Caco-2 (cell line): ENCODE measurements at regions not wholly inside any gene's neighbourhood (a gene's known extent, or its start where the extent isn't known, plus 50 kb on each side); places are given as distances from the start of the nearest gene placed in this dataset.

Experiments
- BruUV-seq: library from RNA; stranded (reverse); fragments of 400-500 nt; replicated peaks from 2 replicates; lab custom pipeline; 2021; lab: Mats Ljungman, UMichigan
- CTCF ChIA-PET: fragments of 300-600 bp; sonication (Branson Sonifier 250); formaldehyde crosslinking; loops from one replicate; lab custom pipeline; 2022; ENCODE audit warnings: antibody characterized with exemption; lab: Charles Lee
- POLR2A ChIA-PET: fragments of 300-600 bp; sonication (Branson Sonifier 250); formaldehyde crosslinking; loops from one replicate; lab custom pipeline; 2022; ENCODE audit warnings: antibody characterized with exemption; lab: Charles Lee
- DNase-seq, 2 experiments: peaks; one replicate each; pipeline versions ENCODE4 v3.0.0 to v3.0.0-alpha.2; 2020 to 2022
- H3K27me3 ChIP-seq: replicated peaks from 2 replicates; pipeline ENCODE4 v1.6.0; 2011; ENCODE audit warnings: low read length; ENCODE audit not compliant: control insufficient read depth, insufficient read depth
- H3K36me3 ChIP-seq: 2 replicates; pipeline ENCODE4 v1.5.1; 2011; ENCODE audit warnings: low read length; ENCODE audit not compliant: control insufficient read depth, insufficient read depth
- H3K4me1 ChIP-seq: fragments of 250-450 bp; sonication (Bioruptor Pico); 2 replicates; pipeline ENCODE4 v1.5.1; 2020; ENCODE audit warnings: mild to moderate bottlenecking
- H3K4me3 ChIP-seq: 2 replicates; pipeline ENCODE4 v1.5.1; 2011; ENCODE audit warnings: low read depth, mild to moderate bottlenecking, control low read depth, low read length
- H3K9me3 ChIP-seq: fragments of 250-450 bp; sonication (Bioruptor Pico); 2 replicates; pipeline ENCODE4 v1.5.1; 2020; ENCODE audit warnings: mild to moderate bottlenecking, moderate library complexity
- H3K27ac Mint-ChIP-seq: one replicate; pipeline ENCODE4 v1.8.0; 2022; ENCODE audit warnings: mixed read lengths; ENCODE audit not compliant: unreplicated experiment
- H3K27me3 Mint-ChIP-seq: one replicate; pipeline ENCODE4 v1.8.0; 2022; ENCODE audit warnings: mixed read lengths; ENCODE audit not compliant: insufficient read depth, unreplicated experiment
- H3K36me3 Mint-ChIP-seq: one replicate; pipeline ENCODE4 v1.8.0; 2022; ENCODE audit warnings: mild to moderate bottlenecking, mixed read lengths; ENCODE audit not compliant: insufficient read depth, unreplicated experiment
- H3K4me1 Mint-ChIP-seq: one replicate; pipeline ENCODE4 v1.8.0; 2022; ENCODE audit warnings: low read depth, mixed read lengths; ENCODE audit not compliant: unreplicated experiment
- H3K4me3 Mint-ChIP-seq: one replicate; pipeline ENCODE4 v1.8.0; 2022; ENCODE audit warnings: mild to moderate bottlenecking, moderate library complexity, mixed read lengths; ENCODE audit not compliant: unreplicated experiment
- H3K9me3 Mint-ChIP-seq: one replicate; pipeline ENCODE4 v1.8.0; 2022; ENCODE audit warnings: mixed read lengths; ENCODE audit not compliant: unreplicated experiment
- CTCF ChIP-seq, 2 experiments: fragments of 200-600 bp in 1 of 2; IDR thresholded peaks; 1 replicate in 1 of 2; 2 replicates in 1 of 2; pipeline versions ENCODE4 v1.5.1 to v1.8.0; 2011 to 2022; ENCODE audit warnings: antibody characterized with exemption in 1 of 2, control low read depth in 1 of 2, inconsistent platforms in 1 of 2, low read depth in 1 of 2, low read length in 1 of 2, mild to moderate bottlenecking in 1 of 2, moderate library complexity in 1 of 2; ENCODE audit not compliant: insufficient read depth in 1 of 2, severe bottlenecking in 1 of 2, unreplicated experiment in 1 of 2
- intact Hi-C: fragments of 100-400 bp; cut with micrococcal nuclease; formaldehyde crosslinking; loops from one replicate; pipeline ENCODE4 v1.10.0; 2022; ENCODE audit not compliant: unreplicated experiment

GRCh38 chr9:12414514-12414913 is 278.7 kb upstream of the TYRP1 start:
- ChIA-PET POLR2A (no interaction called here), CTCF (interaction anchor here (0.6 kb wide), 1 partner anchor 1025 kb away, joined by 4 read pairs; no protein-coding TSS in a partner anchor)
- Mint-ChIP-seq H3K4me3 (no peak overlapping the region), H3K4me1 (no peaks in the 10 kb centered on the region), H3K27ac (no peak overlapping the region), H3K36me3 (no peaks in the 10 kb centered on the region), H3K9me3 (no peaks in the 10 kb centered on the region), H3K27me3 (no peaks in the 10 kb centered on the region)
- no peaks in the 10 kb centered on the region for H3K9me3 ChIP-seq
- intact Hi-C loops, result no loop called here
- H3K36me3 ChIP-seq, result no peaks in the 10 kb centered on the region
- DNase-seq, result no peak
- no peak for TF ChIP-seq CTCF (IDR thresholded peaks at IDR 0.05; ENCODE audit: insufficient read depth in 1 of 2, low read depth in 1 of 2, low read length in 1 of 2, severe bottlenecking in 1 of 2, unreplicated experiment in 1 of 2)
- H3K27me3 ChIP-seq, result no peaks in the 10 kb centered on the region
- no TSS peak for BruUV-seq
- H3K4me3 ChIP-seq, result no peak overlapping the region
- no peaks in the 10 kb centered on the region for H3K4me1 ChIP-seq

DNA sequence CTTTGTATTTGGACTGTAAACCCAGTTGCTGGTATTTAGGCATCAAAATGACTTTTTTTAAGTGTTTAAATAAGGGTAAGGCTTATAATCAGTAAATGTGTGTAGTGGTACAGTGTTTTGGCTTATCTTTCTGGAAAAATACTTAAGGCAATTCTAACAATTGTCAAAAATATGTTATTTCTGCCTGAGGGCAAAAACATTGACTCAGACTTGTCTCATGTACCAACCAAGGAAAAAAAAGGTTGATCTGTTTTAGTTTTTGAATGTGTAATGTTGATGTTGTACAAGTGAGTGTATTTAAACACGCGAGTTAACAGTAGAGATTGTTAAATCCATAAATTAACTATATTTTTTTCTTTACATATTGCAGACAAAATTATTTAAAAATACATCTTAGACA is 277.8 kb upstream of the TYRP1 start:
- H3K4me3 ChIP-seq, result no peak overlapping the region
- no peaks in the 10 kb centered on the region for H3K27me3 Mint-ChIP-seq
- POLR2A ChIA-PET, result no interaction called here
- no TSS peak for BruUV-seq
- no peak overlapping the region for H3K4me3 Mint-ChIP-seq
- CTCF ChIA-PET, result interaction anchor here (0.6 kb wide), 2 partner anchors 11 to 1025 kb away, joined by 3 to 4 read pairs; no protein-coding TSS in a partner anchor
- no peak for TF ChIP-seq CTCF (IDR thresholded peaks at IDR 0.05; ENCODE audit: insufficient read depth in 1 of 2, low read depth in 1 of 2, low read length in 1 of 2, severe bottlenecking in 1 of 2, unreplicated experiment in 1 of 2)
- H3K9me3 ChIP-seq, result no peaks in the 10 kb centered on the region
- intact Hi-C loops, result no loop called here
- H3K27me3 ChIP-seq, result no peaks in the 10 kb centered on the region
- H3K27ac Mint-ChIP-seq, result no peak overlapping the region
- H3K9me3 Mint-ChIP-seq, result no peaks in the 10 kb centered on the region
- no peaks in the 10 kb centered on the region for H3K36me3 ChIP-seq
- H3K36me3 Mint-ChIP-seq, result no peaks in the 10 kb centered on the region
- no peak for DNase-seq
- no peaks in the 10 kb centered on the region for H3K4me1 ChIP-seq
- no peaks in the 10 kb centered on the region for H3K4me1 Mint-ChIP-seq

- BruUV-seq, result no TSS peak
- no peaks in the 10 kb centered on the region for H3K9me3 Mint-ChIP-seq
- no peak for TF ChIP-seq CTCF (IDR thresholded peaks at IDR 0.05; ENCODE audit: insufficient read depth in 1 of 2, low read depth in 1 of 2, low read length in 1 of 2, severe bottlenecking in 1 of 2, unreplicated experiment in 1 of 2)
- H3K36me3 Mint-ChIP-seq, result no peaks in the 10 kb centered on the region
- Histone ChIP-seq H3K9me3 (no peaks in the 10 kb centered on the region), H3K4me1 (no peaks in the 10 kb centered on the region), H3K27me3 (no peaks in the 10 kb centered on the region), H3K4me3 (no peak overlapping the region), H3K36me3 (no peaks in the 10 kb centered on the region)
- no peak overlapping the region for H3K4me3 Mint-ChIP-seq
- no peaks in the 10 kb centered on the region for H3K27me3 Mint-ChIP-seq
- POLR2A ChIA-PET, result no interaction called here
- H3K27ac Mint-ChIP-seq, result no peak overlapping the region
- intact Hi-C loops, result no loop called here
- H3K4me1 Mint-ChIP-seq, result no peaks in the 10 kb centered on the region
- no peak for DNase-seq
- CTCF ChIA-PET, result no interaction called here
These were observed 276.5 kb upstream of the TYRP1 start for GRCh38 chr9:12416716-12417115.
